ENCODE measurements at regions not wholly inside any gene's neighbourhood (a gene's known extent, or its start where the extent isn't known, plus 50 kb on each side); places are given as distances from the start of the nearest gene placed in this dataset.
A peak's percentile ranks its signal among the peaks of the same experiment; 100 is the strongest.

DNA sequence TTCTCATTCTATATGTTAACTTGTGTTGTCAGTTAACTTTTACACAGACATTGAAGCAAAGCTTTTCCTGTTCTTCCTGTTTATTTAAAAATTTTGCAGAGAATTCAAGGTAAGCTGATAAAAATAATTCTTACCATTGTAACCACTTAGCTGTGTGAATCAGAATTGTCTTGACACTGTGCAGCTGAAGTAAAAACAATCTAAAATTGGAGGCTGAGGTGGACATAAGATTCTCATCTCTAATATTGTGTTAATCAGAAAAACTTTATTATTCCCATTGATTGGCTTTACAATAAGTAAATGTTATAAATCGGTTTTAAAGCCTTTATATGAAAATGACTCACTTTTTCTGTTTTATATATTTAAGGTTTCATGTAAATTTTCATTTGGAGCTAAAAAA is 240.3 kb upstream of the PLEKHG7 start:
- DNase-seq (ENCODE audit: low spot score) = no peak

DNA sequence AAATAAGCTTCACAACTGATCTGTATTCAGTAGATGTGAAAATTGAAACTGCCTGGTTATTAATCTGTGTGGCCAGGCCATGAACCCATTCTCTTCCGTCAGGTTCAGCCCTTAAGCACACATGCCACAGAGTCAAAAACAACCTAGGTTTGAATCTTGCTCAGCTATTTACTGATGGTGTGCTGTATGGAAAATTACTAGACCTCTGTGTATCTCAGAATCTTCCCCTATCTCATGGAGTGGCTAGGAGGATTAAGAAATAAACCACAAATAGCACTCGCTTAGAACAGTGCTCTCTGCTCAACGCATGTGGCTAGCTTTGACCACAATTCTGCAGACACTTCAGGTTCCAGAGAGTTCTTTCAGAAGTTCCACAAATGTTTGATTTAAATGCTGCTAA is 240.7 kb upstream of the PLEKHG7 start:
- peak; percentile 58 for DNase-seq (ENCODE audit: low spot score)

DNA sequence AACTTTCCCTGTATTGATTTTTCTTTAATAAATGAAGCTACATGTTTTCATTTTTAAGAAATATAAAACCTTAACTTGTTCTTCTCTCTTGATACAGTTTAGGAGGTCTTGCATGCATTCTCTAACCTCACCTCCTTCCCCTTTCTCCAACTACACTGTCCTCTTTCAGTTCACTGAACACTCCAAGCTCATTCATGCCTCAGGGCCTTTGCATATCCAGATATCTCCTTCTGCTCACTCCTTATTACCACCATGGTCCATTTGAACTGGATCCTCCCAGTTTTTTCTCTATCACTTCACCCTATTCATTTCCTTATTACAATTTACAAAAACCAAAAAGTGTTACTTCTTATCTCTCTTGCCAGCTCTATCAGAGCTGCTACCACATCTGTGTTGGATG is 242.9 kb upstream of the PLEKHG7 start:
- DNase-seq (ENCODE audit: low spot score) = no peak

DNA sequence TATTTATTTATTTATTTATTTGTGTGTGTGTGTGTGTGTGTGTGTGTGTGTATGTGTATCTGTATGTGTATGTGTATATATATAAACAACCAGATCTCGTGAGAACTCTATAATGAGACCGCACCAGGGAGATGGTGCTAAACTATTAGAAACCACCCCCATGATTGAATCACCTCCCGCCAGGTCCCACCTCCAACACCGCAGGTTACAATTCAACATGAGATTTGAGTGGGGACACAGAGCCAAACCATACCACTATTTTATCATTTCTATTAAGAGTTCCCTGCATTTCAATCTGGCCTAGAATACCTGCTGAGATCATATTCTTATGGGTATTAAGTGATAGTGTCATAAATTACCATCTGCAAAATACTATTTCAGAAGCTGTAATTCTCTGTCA is 243.8 kb upstream of the PLEKHG7 start:
- DNase-seq (ENCODE audit: low spot score) = no peak

DNA sequence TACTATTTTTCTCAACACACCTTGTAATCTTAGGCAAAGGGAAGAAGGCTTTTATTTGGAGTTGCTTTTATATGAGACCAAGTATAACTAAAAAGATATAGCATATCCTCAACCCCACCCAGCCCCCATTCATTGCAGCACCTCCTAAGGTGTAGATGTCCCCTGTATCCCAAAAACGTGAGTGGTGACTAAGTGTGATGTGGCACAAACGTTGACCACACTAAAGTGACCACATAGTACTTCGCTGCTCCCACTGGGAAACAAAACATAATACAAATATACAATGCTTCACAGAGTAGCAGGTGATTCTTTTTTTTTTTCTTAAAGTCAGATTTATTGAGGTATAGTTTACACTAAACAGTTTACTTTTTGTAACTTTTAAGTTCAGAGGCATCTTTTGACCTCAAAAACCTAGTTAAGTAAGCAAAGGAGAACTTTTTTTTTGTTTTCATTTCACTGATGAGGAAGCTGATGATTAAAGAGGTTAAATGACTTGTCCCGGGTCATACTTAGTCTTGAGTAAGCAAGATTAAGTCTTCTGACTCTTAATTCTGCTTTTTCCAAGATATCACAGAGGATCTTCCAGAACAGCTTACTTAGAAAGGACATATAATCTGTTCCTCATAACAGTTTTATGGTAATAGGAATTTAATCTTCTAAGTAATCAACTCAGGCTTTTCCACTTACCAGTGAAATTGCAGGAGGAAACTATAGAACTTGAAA is 245.2 kb upstream of the PLEKHG7 start:
- no peak for DNase-seq (ENCODE audit: low spot score)

DNA sequence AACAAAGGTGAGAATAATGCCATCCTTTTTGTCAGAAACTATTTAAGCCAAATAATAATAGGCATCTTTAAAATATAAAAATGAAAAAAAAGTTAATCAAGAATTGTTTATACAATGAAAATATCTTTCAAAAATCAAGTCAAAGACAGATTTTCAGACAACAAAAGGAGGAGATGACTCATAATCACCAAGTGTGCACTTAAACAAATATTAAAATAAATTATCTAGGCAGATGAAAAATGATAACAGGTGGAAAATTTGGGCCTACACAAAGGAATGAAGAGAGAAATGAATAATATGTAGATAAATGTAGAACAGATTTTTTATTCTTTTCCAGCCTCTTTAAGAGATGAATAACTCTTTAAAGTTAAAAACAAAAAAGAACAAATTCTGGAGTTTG is 250.0 kb upstream of the PLEKHG7 start:
- no peak for DNase-seq (ENCODE audit: low spot score)

DNA sequence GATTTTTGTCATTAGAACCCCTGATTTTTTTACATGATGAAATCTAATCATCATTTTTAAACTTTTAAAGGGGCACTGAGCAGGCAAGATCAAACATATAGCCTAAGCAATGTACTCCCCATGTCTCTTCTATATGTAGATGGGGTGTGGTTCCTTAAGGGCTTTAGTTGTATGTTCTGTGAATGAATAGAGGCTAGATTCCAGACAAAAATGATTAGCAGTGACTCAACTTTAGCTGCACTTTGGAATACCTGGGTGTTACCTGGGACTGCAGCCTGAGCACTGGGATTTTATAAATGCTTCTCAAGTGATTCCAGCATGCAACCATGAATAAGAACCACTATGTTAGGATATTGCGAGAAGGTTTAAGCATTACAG is 256.7 kb upstream of the PLEKHG7 start:
- DNase-seq (ENCODE audit: low spot score) = no peak

DNA sequence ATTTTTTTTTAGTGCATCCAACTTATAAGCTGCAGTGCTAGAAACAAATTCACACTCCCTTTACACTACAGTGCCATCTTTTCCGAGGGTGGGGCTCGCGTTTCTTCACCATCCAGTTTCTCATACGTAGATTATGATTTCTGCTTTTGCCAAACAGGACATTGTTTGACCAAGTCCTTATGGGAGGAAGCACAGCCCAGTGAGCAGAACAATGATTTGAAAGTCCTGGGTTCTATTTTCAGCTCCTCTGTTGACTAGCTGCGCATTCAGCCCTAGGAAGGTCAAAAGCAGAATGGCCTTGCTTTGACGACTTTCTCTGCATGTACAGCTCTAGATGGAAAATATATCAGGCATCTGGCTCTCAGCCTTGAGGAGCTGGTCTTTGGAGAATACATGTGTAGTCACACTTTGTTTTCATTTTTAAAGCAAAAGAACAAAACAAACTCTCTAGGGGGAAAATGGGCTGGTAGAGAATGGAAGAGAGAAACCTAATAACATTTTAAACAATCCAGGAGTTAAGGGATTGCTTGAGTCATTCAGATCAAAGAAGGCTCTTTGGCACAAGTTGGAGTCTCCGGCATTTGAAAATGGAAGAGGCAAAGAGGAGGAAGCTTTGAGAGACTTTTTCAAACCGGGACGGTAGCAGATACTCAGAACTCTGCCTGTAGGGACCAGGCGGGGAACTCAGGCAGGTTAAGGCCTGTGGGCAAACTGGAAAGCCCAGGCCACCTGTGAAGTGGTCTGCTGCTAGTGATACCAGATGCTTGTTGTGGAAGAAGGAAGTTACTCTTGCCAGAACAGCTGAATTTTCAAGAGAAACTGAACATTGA is 257.3 kb upstream of the PLEKHG7 start:
- no peak for DNase-seq (ENCODE audit: low spot score)

DNA sequence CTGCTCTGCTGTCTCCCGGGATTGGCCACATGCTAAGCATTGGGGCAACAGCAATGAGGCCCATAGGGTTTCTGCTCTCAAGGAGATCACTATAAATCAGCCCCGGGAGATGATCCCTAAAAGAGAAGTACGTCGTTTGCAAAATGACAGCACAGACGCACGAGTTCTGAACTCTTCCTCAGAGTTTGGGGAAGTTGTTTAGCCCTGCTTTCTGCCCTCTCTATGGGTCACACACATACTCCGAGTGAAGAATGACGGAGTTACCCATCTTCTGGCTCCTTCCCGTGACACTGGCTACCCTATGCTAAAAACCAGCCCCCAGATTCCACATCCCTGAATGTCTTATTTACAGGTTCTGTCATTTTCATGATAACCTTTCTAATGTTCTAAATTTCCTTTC is 258.0 kb upstream of the PLEKHG7 start:
- peak; percentile 57 for DNase-seq (ENCODE audit: low spot score)

DNA sequence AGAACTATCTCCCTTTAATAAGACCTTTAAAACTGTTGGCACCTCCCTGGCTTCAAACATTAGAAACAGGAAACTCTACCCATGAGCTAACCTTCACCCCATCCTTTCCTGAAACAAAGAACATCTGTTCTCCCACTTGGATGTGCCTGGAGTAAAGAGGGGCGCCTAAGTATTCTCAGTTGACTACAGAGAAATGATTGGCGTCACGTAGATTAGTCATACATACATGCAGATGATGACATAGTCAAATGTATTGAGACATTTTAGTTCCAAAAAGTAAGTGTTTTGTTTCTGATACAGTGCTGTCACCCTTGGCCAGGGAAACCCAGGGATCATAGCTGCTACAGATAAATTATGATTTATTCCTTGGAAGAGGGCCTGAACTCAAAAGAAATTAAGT is 260.0 kb upstream of the PLEKHG7 start:
- no peak for DNase-seq (ENCODE audit: low spot score)

DNA sequence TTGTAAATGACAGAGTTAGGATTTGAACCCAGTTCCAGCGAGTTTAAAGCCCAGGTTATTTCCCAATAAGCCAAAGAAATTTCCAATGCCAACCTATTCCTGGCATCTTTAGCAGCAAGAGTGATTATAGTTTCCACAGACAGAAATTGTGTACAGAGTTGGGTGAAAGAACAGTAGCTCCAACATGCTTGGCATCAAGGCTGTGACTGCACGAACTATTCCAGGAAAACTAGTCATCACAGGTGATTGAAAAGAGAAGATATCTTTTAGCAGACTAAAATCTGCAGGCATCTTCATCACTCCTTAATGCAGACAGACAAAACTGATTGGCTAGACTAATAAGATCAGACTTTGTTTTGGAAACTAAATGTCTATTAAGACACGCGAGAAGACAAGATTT is 262.7 kb upstream of the PLEKHG7 start:
- no peak for DNase-seq (ENCODE audit: low spot score)

DNA sequence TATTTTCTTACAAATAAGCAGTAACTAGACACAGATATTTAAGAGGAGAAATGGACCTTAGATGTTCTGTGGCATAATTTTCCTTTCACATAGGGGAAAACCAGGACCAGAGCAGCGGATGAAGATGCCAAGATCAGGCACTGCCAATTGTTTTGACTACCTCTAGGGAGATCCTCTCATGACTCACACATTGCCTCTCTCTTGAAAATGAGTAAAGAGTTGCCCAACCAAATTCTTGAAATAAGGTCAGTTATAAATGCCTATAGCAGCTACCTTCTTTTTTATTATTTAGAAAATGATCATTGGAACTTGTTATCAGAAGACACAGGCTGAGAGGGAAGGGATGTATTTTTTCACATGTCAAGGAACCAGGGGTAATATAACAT is 263.4 kb upstream of the PLEKHG7 start:
- no peak for DNase-seq (ENCODE audit: low spot score)

DNA sequence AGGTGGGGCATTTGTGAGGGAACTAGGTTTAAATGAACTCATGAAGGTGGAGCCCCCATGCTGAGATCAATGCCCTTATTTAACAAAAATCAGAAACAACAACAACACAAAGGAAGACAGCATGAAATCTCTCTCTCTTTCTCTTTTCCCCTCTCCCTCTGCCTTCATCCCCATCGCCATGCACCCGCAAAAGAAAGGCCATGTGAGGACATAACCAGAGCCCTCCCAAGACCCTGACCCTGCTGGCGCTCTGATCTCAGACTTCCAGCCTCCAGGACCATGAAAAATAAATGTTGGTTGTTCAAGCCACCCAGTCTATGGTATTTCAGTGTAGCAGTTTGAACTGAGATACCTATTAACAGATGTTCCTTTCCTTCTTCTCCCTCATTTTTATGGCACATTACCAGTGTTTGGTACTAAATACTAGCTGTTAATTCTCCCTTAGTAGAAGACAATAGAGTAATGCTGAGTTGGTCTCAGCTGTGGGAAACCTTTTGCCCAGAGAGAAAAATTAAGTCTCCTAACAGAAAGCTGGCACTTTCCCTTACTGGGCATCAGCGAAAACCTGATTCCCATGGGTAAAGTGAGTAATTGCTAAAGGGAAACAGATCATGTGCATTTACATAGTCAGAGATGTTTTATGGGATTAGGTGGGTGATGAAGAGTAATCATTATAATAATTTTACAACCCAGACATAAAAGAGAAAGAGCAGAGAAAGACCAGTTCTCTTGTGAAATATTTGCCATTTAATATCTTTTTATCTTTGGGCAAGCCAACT is 264.0 kb upstream of the PLEKHG7 start:
- no peak for DNase-seq (ENCODE audit: low spot score)

DNA sequence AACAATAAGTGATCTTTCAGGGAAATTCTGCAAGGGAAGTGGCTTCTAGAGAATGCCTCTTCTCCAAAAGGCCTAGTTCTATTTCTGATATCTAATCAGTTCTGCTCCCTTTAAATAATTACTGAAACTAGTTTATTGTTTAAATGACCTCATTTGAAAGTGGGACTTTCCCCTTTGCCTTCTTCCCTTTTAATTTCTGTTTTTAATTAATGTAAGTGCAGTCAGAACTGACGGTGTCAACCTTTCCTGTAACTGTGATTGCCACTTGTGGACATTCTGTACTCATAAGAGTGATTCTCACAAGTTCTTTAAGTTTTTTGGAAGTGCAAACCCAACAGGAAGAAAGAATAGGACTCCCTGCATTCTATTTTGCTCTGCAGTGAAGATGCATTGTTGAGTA is 265.3 kb upstream of the PLEKHG7 start:
- DNase-seq (ENCODE audit: low spot score) = no peak

DNA sequence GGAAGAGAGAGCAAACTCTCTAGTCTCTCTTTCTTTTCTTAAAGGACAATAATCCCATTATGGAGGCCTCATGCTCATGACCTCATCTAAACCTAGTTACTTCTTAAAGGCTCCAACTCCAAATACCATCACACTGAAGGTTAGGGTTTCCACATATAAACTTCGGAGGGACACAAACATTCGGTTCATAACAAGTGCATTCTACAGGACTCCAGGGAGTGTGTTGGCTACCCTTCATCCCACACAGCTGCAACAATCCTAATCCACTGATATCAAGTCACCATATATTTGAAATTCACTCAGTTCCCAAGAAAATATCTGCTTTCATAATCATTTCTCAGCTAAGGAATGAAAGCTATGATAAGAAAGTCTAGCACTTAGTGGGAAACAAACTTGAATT is 265.9 kb upstream of the PLEKHG7 start:
- no peak for DNase-seq (ENCODE audit: low spot score)

DNA sequence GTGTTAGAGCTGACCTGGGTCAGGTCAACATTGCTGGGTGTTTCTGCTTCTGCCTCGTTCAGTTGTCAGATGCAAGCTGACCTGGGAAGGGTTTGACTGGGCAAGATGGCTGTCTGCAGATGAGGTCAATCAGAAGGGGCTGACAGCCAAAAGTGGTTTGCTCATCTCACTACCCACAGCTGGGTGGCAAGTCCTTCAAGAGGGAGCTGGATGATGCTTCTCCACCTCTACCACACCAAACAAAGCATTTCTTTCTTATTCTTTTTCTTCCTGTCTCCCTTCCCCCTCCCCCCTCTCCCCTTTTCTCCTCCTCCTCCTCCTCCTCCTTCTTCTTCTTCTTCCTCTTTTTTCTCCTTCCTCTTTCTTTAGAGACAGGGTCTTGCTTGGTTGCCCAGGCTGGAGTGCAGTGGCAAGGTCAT is 268.2 kb upstream of the PLEKHG7 start:
- no peak for DNase-seq (ENCODE audit: low spot score)

DNA sequence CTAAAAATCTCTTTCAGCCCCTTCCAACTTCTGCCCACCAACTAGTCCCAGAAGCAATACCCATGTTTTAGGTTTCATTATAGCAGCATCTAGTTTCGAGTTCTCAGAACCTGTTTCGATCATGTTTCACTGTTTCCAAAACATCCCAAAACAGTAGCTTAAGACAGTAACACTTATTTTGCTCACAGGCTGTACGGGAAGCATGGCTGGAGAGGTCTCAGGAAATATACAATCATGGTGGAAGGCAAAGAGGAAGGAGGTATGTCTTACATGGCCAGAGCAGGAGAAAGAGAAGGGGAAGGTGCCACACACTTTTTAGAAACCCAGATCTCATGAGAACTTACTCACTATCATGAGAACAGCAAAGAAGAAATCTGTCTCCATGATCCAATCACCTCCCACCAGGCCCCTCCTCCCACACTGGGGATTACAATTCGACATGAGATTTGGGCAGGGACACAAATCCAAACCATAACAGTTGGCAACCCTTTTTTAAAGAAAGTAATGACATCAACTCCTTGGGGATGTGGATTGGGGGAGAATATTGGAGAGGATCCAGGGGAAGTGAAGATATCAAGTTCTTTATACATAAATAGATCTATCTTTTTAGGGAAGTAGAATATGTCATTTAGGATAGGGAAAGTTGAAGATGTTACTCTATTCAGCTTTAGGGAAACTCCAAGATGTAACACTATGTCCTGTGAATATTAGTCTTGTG is 269.9 kb upstream of the PLEKHG7 start:
- no peak for DNase-seq (ENCODE audit: low spot score)

DNA sequence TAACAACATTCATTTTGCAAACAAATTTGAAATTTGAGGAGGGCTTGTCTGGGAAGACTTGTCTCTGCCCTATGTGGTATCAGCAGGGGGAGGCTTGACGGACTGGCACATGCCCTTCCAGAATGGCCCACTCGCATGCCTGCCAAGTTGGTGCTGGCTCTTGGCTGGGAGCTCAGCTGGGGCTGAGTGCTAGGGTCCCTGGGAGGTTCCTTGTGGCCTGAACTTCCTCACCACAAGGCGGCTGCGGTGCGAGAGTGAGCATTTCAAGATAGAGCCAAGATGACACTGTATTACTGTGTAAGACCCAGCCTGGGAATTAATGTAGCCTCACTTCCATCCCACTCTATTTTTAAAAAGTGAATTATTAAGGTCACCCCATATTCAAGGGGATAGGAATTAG is 271.6 kb upstream of the PLEKHG7 start:
- peak; percentile 43 for DNase-seq (ENCODE audit: low spot score)

DNA sequence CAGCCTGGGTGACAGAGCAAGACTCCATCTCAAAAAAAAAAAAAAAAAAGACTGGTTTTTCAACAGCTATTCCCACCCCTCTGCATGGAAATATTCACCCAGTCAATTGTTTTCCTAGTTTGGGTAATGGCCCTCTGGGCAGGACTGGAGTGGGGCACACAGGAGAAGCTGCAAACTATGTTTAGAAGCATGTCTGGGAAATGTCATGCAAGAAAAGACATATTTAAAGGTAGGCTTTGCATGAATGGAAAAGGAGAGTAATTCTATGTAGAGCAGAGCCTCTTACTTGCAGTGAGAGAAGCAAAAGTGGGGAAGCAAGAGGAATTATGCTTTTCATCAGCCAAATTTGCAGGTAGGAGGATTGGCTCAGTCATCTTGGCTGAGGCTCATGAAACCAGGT is 276.5 kb upstream of the PLEKHG7 start:
- DNase-seq (ENCODE audit: low spot score) = no peak

DNA sequence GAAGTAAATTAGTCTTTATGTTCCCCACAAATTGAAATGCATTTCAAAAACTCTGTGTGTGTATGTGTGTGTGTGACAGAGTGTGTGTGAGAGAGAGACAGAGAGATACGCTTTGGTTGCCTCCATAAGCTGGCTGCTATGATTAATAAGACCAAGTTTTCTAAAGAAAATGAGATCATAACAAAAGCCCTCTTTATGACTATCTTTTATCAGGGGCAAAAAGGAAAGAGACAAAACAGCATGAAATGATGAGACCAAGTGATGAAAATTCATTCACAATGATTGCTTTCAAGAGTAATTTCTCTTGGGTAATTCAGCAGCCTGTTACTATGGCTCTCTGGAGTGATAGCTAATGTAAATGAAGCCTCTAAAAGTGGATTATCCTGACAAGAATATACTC is 277.6 kb upstream of the PLEKHG7 start:
- DNase-seq (ENCODE audit: low spot score) = no peak

DNA sequence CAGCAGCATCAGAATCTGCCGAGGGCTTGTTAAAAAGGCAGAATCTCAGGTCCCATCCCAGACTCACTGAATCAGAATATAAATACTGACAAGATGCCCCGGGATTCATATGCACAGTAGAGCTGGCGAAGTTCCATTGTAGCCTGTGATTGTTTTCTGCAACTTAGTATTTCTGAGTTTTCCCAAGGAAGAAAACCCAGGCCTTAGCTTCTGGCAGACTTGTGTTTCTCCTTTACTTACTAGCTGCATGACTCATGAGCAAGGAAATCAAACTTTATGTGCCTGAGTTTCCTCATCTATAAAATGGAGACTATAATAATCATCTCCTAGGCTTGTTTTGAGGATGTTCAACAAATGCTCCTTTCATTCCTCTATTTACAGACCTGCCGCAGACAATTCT is 278.5 kb upstream of the PLEKHG7 start:
- no peak for DNase-seq (ENCODE audit: low spot score)

DNA sequence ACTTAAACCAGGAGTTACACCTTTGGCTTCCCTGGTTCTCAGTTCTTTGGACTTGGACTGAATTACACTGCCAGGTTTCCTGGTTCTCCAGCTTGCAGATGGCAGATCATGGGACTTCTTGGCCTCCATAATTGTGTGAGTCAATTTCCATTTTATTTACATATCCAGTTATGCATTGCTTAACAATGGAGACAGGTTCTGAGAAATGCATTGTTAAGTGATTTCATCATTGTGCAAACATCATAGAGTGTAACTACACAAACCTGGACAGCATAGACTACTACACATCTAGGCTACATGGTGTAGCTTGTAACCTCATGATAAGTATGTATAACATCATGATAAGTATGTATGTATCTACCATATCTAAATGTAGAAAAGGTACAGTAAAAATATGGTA is 276.1 kb upstream of the BTG1 start:
- no peak for DNase-seq (ENCODE audit: low spot score)

Measured in Ammon's horn (tissue), 1 donor.